ENCODE measurements at regions not wholly inside any gene's neighbourhood (a gene's known extent, or its start where the extent isn't known, plus 50 kb on each side); places are given as distances from the start of the nearest gene placed in this dataset.
"Not testable (repeated sequence)": the region's sequence is repeated elsewhere in the genome, so short reads cannot be mapped to it uniquely, and the experiment has no call there.

- DNase-seq (ENCODE audit: low read depth) = peak; percentile 36
These were observed 272.2 kb upstream of the PRDM9 start for GRCh38 chr5:23235246-23235645.

- no peak for DNase-seq (ENCODE audit: low read depth)
These were observed 273.2 kb upstream of the PRDM9 start for GRCh38 chr5:23234197-23234596.

GRCh38 chr5:23223846-23224245, 283.6 kb upstream of the PRDM9 start:
- peak; percentile 79 for DNase-seq (ENCODE audit: low read depth)

- no peak for DNase-seq (ENCODE audit: low read depth)
These were observed 285.6 kb upstream of the PRDM9 start for GRCh38 chr5:23221831-23222230.

GRCh38 chr5:23217159-23217558, 290.2 kb upstream of the PRDM9 start:
- no peak for DNase-seq (ENCODE audit: low read depth)

GRCh38 chr5:23216345-23216744, 291.1 kb upstream of the PRDM9 start:
- DNase-seq (ENCODE audit: low read depth) = no peak

GRCh38 chr5:23208959-23209431, 298.4 kb upstream of the PRDM9 start:
- DNase-seq (ENCODE audit: low read depth) = peak; percentile 47

GRCh38 chr5:23204111-23204510, 303.3 kb upstream of the PRDM9 start:
- DNase-seq (ENCODE audit: low read depth) = no peak

GRCh38 chr5:23169660-23170416, 316.7 kb upstream of the CDH12 start:
- DNase-seq (ENCODE audit: low read depth) = no peak

GRCh38 chr5:23164971-23165370, 311.8 kb upstream of the CDH12 start:
- DNase-seq (ENCODE audit: low read depth) = no peak

- DNase-seq (ENCODE audit: low read depth) = no peak
These were observed 305.0 kb upstream of the CDH12 start for GRCh38 chr5:23158179-23158578.

GRCh38 chr5:23157716-23158115, 304.6 kb upstream of the CDH12 start:
- no peak for DNase-seq (ENCODE audit: low read depth)

- no peak for DNase-seq (ENCODE audit: low read depth)
These were observed 304.0 kb upstream of the CDH12 start for GRCh38 chr5:23157169-23157568.

GRCh38 chr5:23147625-23148024, 294.5 kb upstream of the CDH12 start:
- DNase-seq (ENCODE audit: low read depth) = no peak

- no peak for DNase-seq (ENCODE audit: low read depth)
These were observed 293.0 kb upstream of the CDH12 start for GRCh38 chr5:23146183-23146582.

GRCh38 chr5:23139338-23140171, 286.4 kb upstream of the CDH12 start:
- peak; percentile 26 for DNase-seq (ENCODE audit: low read depth)

GRCh38 chr5:23136958-23137357, 283.8 kb upstream of the CDH12 start:
- DNase-seq (ENCODE audit: low read depth) = no peak

GRCh38 chr5:23132231-23132630, 279.1 kb upstream of the CDH12 start:
- no peak for DNase-seq (ENCODE audit: low read depth)

GRCh38 chr5:23112237-23112636, 259.1 kb upstream of the CDH12 start:
- DNase-seq (ENCODE audit: low read depth) = no peak

- no peak for DNase-seq (ENCODE audit: low read depth)
These were observed 251.9 kb upstream of the CDH12 start for GRCh38 chr5:23105021-23105420.

GRCh38 chr5:23103566-23103965, 250.4 kb upstream of the CDH12 start:
- DNase-seq (ENCODE audit: low read depth) = no peak

GRCh38 chr5:23095418-23095817, 242.3 kb upstream of the CDH12 start:
- DNase-seq (ENCODE audit: low read depth) = not testable (repeated sequence)

GRCh38 chr5:23089286-23089685, 236.1 kb upstream of the CDH12 start:
- no peak for DNase-seq (ENCODE audit: low read depth)

Measured in HS-5 (cell line).